ENCODE measurements at regions not wholly inside any gene's neighbourhood (a gene's known extent, or its start where the extent isn't known, plus 50 kb on each side); places are given as distances from the start of the nearest gene placed in this dataset.
A peak's percentile ranks its signal among the peaks of the same experiment; 100 is the strongest.
"Not testable (repeated sequence)": the region's sequence is repeated elsewhere in the genome, so short reads cannot be mapped to it uniquely, and the experiment has no call there.

DNA sequence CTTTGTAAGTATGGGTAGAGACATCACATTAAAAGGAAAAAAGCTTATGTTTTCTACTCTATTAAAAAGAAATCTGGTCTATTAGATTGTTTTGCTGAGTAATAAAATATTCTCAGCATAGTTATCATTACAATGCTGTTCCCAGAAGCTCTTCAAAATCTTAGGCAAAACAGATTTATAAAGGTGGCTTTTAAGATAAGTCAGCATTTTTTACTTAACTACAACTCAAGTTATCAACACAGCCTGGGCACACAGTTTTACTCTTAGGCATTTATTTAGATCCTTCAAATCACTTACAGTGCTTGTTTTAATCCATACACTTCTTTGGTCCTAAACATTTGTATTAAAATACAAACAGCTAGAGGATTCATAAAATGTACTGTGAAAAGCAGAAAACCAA lies 534.8 kb upstream of the NCAM2 start:
- DNase-seq (ENCODE audit: low read depth): no peak

DNA sequence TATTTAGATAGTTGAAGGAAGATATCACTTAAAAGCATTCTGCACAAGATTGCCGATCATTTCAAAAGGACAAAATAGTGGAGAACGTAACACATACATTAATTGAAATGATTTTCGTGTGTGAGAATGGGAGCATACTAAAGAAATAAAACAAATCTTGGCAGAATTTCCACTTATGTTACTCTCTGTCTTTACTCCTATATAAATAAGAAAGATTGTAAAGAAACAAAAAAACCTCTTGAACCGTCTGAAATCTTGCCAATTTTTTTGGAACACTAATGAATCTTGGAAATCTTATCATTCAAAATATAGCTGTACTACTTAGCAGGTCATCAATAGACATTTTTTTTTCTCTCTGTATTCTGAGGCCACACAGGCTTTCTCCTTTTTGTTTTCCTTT lies 528.8 kb upstream of the NCAM2 start:
- DNase-seq (ENCODE audit: low read depth): no peak

DNA sequence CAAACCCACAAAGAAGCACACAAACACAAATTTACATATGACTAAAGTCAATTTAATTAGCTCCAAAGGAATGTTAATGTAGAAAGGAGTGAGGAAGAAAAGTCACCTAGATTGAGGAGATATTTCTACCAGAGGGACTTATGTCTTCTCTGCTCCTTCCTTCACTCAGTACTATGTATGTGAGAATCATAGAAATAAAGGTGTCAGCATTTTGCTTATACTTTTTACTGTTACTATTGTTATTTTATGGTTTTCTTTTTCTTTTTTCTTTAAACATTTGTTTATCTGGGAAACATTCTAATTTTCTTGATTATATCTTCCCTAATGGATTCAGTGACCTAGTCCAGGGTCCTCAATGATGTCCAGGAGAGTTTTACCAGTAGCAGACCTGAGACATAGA lies 511.9 kb upstream of the NCAM2 start:
- no peak for DNase-seq (ENCODE audit: low read depth)

DNA sequence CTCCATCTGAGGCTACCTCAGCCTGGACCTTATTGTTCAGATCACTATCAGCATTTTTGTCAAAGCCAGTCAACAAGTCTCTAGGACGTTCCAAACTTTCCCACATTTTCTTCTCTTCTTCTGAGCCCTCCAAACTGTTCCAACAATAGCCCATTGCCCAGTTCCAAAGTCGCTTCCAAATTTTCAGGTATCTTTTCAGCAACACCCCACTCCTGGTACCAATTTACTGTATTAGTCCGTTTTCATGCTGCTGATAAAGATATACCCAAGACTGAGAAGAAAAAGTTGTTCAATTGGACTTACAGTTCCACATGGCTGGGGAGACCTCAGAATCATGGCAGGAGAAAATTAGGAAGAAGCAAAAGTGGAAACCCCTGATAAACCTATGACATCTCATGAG lies 495.3 kb upstream of the NCAM2 start:
- not testable (repeated sequence) for DNase-seq (ENCODE audit: low read depth)

GRCh38 chr21:20507783-20508182 lies 490.4 kb upstream of the NCAM2 start:
- no peak for DNase-seq (ENCODE audit: low read depth)

DNA sequence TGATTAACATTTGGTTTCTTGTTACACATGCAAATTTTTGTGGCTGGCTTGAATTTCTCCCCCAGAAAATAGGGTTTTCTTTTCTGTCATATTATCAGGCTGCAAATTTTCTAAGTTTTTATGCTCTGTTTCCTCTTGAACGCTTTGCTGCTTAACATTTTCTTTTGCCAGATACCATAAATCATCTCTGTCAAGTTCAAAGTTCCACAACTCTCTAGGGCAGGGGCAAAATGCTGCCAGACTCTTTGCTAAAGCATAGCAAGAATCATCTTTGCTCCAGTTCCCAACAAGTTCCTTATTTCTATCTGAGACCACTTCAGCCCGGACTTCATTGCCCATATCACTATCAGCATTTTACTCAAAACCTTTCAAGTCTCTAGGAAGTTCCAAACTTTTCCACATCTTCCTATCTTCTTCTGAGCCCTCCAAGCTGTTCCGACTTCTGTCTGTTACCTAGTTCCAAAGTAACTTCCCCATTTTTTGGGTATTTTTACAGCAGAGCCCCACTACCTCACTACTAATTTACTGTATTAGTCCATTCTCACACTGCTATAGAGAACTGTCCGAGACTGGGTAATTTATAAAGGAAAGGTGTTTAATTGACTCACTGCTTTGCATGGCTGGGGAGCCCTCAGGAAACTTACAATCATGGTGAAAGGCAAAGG lies 486.9 kb upstream of the NCAM2 start:
- no peak for DNase-seq (ENCODE audit: low read depth)

- no peak for DNase-seq (ENCODE audit: low read depth)
These were observed 482.8 kb upstream of the NCAM2 start for GRCh38 chr21:20515446-20515845.

DNA sequence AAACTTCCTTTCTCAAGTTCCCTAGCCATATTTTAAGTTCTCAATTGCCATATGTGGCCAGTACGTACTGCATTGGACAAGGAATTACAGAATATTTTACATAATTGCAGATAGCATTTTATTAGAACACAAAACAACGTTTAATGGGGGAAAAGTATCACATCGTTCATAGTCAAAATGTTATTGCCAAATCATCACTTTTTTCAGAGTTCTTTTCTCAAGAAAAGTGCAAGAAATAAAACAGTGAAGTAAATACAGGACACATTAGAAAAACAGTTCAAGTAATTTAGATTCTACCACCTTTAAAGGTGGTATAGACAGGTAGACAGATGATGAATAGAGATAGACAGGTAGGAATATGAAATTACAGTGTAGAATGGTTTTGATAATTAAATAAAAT lies 479.1 kb upstream of the NCAM2 start:
- no peak for DNase-seq (ENCODE audit: low read depth)

- DNase-seq (ENCODE audit: low read depth): no peak
These were observed 475.6 kb upstream of the NCAM2 start for GRCh38 chr21:20522611-20523010.

- no peak for DNase-seq (ENCODE audit: low read depth)
These were observed 475.0 kb upstream of the NCAM2 start for GRCh38 chr21:20523191-20523590.

DNA sequence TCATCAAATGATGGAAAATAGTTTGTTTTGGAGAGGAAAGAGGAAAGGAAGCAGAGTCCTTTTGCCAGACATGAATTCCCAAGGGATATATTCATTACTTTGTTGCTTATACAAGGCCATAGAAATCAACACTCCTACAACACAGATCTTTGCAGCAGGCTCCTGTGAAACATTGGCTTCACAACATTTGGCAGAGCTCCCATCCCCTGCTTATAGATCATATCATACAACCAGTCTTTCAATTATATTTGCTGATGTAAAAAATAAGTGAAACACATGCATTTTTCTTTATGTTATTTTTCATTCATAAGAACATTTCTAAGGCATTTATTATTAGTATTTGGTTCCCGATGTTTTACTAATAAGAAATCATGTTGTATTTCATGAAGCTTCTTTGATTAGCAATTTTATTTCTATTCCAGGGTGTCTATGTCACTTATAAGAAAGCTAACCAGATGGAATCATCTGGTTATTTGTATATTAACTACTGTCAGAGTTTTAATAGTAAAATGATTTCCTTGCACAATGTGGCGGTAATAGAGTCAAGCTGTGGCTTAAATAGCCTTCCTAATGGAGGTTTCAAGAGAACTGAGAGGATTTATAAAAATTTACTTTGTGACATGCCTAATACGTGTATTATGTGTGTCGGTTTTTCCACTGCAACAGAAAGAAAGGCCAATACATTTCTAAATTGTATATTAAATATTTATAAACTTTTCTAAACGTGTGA lies 470.3 kb upstream of the NCAM2 start:
- no peak for DNase-seq (ENCODE audit: low read depth)

- no peak for DNase-seq (ENCODE audit: low read depth)
These were observed 461.1 kb upstream of the NCAM2 start for GRCh38 chr21:20537130-20537529.

- no peak for DNase-seq (ENCODE audit: low read depth)
These were observed 460.1 kb upstream of the NCAM2 start for GRCh38 chr21:20538039-20538658.

- no peak for DNase-seq (ENCODE audit: low read depth)
These were observed 452.8 kb upstream of the NCAM2 start for GRCh38 chr21:20545454-20545853.

DNA sequence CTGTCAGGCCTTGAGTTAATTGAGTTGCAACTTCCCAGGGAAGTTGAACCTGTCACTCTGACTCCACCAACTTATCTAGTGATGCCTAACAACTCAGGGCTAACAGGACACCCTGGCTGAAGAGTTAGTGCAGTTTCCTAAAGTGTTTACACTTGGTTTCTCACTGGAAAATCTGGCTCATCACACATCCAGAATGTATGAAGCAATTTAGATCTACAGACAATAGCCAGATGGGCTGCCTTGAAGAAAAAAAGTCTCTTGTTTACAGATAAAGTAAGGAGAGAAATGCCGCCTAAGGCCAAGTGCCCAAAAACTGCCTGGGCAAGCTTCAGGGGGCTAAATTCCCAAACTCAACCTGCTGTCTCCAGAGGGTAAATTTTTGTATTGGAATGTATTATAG lies 446.3 kb upstream of the NCAM2 start:
- no peak for DNase-seq (ENCODE audit: low read depth)

- DNase-seq (ENCODE audit: low read depth): no peak
These were observed 443.4 kb upstream of the NCAM2 start for GRCh38 chr21:20554785-20555184.

DNA sequence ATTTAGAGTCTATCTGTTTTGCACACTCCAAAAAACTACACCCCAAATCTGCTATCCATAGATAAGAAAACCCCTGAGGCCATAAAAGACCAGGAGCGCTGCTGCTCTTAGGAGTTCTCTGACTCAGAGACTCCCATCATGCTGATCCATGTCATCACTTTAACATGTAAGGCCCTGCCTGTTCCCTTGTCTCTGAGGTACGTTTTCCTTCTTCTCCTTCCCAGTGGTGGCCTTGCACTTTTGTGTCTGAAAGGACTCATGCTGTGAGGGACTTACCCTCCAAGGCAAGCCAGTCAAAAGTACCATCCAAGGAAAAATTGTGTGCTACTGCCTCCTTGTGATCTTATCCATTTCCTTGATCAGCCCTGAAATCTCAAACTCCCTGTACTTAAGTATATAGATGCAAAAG lies 427.4 kb upstream of the NCAM2 start:
- peak; percentile 31 for DNase-seq (ENCODE audit: low read depth)

DNA sequence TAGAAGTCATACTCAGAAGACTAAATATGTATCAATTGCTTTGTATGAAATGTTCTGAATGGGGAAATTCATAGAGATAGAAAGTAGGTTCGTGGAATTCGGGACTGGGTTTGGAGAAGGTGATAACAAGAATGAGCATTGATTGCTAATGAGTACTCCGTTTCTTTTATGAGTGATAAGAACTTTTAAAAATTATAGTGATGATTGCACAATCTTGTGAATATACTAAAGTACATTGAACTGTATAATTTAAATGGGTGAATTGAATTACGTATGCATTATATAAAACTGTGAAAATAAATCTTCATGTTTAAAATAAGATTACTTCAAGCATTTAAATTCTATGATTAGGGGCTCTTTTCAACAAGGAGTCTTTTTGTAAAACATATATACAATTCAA lies 425.6 kb upstream of the NCAM2 start:
- no peak for DNase-seq (ENCODE audit: low read depth)

GRCh38 chr21:20581361-20581760 lies 416.8 kb upstream of the NCAM2 start:
- DNase-seq (ENCODE audit: low read depth): no peak

DNA sequence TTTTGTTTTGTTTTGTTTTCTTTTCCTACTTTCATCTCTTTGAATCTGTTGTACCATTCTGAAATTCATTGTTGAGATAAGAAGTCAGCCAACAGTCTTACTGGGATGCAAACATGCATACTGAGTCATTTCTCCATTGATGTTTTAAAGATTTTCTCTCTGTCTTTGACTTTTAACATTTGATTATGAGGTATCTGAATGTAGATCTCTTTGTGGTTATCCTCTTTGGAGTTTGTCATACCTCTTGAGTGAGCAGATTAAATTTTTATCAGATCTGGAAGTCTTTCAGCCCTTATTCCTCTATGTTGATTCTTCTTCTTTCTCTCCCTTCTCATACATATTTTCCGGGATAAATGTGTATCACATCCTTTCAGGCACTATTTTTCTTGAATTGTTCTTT lies 406.9 kb upstream of the NCAM2 start:
- peak; percentile 59 for DNase-seq (ENCODE audit: low read depth)

GRCh38 chr21:20592463-20592862 lies 405.7 kb upstream of the NCAM2 start:
- DNase-seq (ENCODE audit: low read depth): peak; percentile 17

DNA sequence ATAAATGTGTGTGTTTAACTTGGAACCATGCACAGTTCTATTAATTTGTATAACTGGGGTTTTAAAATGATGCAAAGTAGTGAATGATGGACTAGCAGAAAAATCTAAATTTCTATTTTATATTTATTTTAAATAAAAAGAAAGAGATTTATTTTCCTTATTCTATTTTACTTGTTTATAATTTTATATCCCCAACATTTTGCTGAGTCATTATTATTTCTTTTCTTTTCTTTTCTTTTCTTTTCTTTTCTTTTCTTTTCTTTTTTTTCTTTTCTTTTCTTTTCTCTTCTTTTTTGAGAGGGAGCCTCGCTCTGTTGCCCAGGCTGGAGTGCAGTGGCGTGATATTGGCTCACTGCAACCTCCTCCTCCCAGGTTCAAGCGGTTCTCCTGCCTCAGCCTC lies 395.0 kb upstream of the NCAM2 start:
- DNase-seq (ENCODE audit: low read depth): no peak

DNA sequence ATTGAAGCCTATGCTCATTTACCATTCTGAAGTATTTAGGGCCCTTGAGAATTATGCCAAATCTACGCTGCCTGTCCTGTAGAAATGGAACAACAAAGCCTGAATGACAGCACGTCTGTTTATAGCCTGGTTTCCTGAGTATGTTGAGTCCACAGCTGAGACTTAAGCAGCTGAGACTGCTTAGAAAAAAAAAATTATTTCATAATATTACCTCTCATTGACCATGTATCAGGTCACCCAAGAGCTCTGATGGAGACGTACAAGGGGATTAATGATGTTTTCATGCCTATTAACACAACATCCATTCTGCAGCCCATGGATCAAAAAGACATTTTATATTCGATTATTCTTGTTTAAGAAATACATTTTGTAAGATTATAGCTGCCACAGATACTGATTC lies 387.2 kb upstream of the NCAM2 start:
- DNase-seq (ENCODE audit: low read depth): no peak

All from HT1080 (cell line).